Prostate gland (tissue), 2 donors: ENCODE measurements at regions not wholly inside any gene's neighbourhood (a gene's known extent, or its start where the extent isn't known, plus 50 kb on each side); places are given as distances from the start of the nearest gene placed in this dataset.

ENCODE experiments used
- DNase-seq: peaks from one replicate; pipeline ENCODE4 v3.0.0-alpha.2; 2019; ENCODE audit warnings: low spot score
- H3K27ac ChIP-seq, 2 donors: fragments of 200-600 bp; sonication (generic); 2 replicates each; pipeline ENCODE4 v1.5.1; 2017 to 2019
- H3K27me3 ChIP-seq: fragments of 200-600 bp; sonication (generic); replicated peaks from 2 replicates; pipeline ENCODE4 v1.5.1; 2019; ENCODE audit not compliant: insufficient read depth
- H3K36me3 ChIP-seq, 2 donors: fragments of 200-600 bp; sonication (generic); 1 replicate in 1 of 2; 2 replicates in 1 of 2; pipeline versions ENCODE4 v1.5.1 to v1.8.1; 2017 to 2019
- H3K4me1 ChIP-seq: fragments of 200-600 bp; sonication (generic); replicated peaks from 2 replicates; pipeline ENCODE4 v1.5.1; 2019
- H3K4me3 ChIP-seq, 2 donors: fragments of 200-600 bp; sonication (generic); 2 replicates each; pipeline ENCODE4 v1.5.1; 2017 to 2019
- H3K9me3 ChIP-seq: fragments of 200-600 bp; sonication (generic); 2 replicates; pipeline ENCODE4 v1.5.1; 2017
- POLR2A ChIP-seq: fragments of 450-650 bp; IDR thresholded peaks from one replicate; pipeline ENCODE4 v1.6.1; 2016; ENCODE audit warnings: antibody characterized with exemption, mild to moderate bottlenecking
- POLR2AphosphoS5 ChIP-seq: sonication (generic); formaldehyde crosslinking; IDR thresholded peaks from one replicate; pipeline ENCODE4 v1.6.1; 2017; ENCODE audit warnings: antibody characterized with exemption
- WGBS: methylation state at CpG from one replicate; pipeline ENCODE4 v1.1.5; 2018; 5-methylcytosine and 5-hydroxymethylcytosine counted together
- intact Hi-C: fragments of 100-400 bp; cut with DNase I; formaldehyde crosslinking; loops from one replicate; pipeline ENCODE4 v1.14.2; 2022
- TF ChIP-seq, protein P1 (sequence below), 4 experiments: fragments of 200-600 bp in 2 of 4; fragments of 450-650 bp in 2 of 4; sonication (generic) in 2 of 4; IDR thresholded peaks; 1 replicate in 3 of 4; 2 replicates in 1 of 4; pipeline ENCODE4 v1.5.1; 2016 to 2019; ENCODE audit warnings: antibody characterized with exemption in 4 of 4, mild to moderate bottlenecking in 2 of 4, moderate library complexity in 2 of 4

GRCh38 chr5:171714261-171714660 is 71.4 kb upstream of the SMIM23 start:
- Histone ChIP-seq H3K9me3 (no peaks in the 10 kb centered on the region), H3K27ac (no peak overlapping the region), H3K27me3 (no peaks in the 10 kb centered on the region), H3K4me3 (no peak overlapping the region), H3K4me1 (no peaks in the 10 kb centered on the region), H3K36me3 (no peaks in the 10 kb centered on the region)
- TF ChIP-seq POLR2A (no peak), POLR2AphosphoS5 (no peak)
- TF ChIP-seq, protein P1, sequence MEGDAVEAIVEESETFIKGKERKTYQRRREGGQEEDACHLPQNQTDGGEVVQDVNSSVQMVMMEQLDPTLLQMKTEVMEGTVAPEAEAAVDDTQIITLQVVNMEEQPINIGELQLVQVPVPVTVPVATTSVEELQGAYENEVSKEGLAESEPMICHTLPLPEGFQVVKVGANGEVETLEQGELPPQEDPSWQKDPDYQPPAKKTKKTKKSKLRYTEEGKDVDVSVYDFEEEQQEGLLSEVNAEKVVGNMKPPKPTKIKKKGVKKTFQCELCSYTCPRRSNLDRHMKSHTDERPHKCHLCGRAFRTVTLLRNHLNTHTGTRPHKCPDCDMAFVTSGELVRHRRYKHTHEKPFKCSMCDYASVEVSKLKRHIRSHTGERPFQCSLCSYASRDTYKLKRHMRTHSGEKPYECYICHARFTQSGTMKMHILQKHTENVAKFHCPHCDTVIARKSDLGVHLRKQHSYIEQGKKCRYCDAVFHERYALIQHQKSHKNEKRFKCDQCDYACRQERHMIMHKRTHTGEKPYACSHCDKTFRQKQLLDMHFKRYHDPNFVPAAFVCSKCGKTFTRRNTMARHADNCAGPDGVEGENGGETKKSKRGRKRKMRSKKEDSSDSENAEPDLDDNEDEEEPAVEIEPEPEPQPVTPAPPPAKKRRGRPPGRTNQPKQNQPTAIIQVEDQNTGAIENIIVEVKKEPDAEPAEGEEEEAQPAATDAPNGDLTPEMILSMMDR (IDR thresholded peaks at IDR 0.05), result no peak
- DNase-seq, result no peak
- intact Hi-C loops, result no loop called here
- 76% methylated on average over 2 of the region's 2 CpGs for WGBS

DNA sequence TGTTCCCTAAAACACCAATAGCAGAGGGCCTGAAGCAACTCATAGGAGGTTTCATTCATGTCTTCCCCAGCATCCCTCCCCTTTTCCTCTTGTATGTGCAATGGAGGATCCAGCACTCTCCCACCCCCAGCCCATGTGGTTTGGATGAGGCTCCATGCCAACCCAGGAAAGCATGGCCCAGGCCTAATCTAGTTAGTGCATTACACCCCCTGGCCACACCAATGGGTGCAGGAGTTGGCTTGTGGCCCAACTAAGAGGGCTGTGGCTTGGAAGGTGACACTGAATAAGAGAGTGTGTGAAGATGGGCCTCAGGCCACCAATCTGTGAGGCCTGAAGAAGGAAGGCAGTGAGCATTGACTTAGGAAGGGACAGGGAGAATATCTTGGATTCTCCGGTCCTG is 70.8 kb upstream of the SMIM23 start:
- WGBS, result 95% methylated on average over 1 of the region's 1 CpG
- TF ChIP-seq POLR2A, result no peak
- TF ChIP-seq, protein P1 (IDR thresholded peaks at IDR 0.05), result no peak
- no peak for TF ChIP-seq POLR2AphosphoS5
- no peaks in the 10 kb centered on the region for H3K4me1 ChIP-seq
- no peak overlapping the region for H3K27ac ChIP-seq
- no peak for DNase-seq
- H3K27me3 ChIP-seq, result no peaks in the 10 kb centered on the region
- no peaks in the 10 kb centered on the region for H3K9me3 ChIP-seq
- H3K4me3 ChIP-seq, result no peak overlapping the region
- no peaks in the 10 kb centered on the region for H3K36me3 ChIP-seq
- intact Hi-C loops, result no loop called here

GRCh38 chr5:171715551-171715950 is 70.1 kb upstream of the SMIM23 start:
- H3K4me1 ChIP-seq, result no peaks in the 10 kb centered on the region
- H3K27ac ChIP-seq, result no peak overlapping the region
- H3K4me3 ChIP-seq, result no peak overlapping the region
- H3K36me3 ChIP-seq, result no peaks in the 10 kb centered on the region
- 94% methylated on average over 4 of the region's 4 CpGs for WGBS
- H3K27me3 ChIP-seq, result no peaks in the 10 kb centered on the region
- DNase-seq, result no peak
- H3K9me3 ChIP-seq, result no peaks in the 10 kb centered on the region
- TF ChIP-seq POLR2A (no peak), POLR2AphosphoS5 (no peak)
- TF ChIP-seq, protein P1 (IDR thresholded peaks at IDR 0.05), result no peak
- intact Hi-C loops, result no loop called here

DNA sequence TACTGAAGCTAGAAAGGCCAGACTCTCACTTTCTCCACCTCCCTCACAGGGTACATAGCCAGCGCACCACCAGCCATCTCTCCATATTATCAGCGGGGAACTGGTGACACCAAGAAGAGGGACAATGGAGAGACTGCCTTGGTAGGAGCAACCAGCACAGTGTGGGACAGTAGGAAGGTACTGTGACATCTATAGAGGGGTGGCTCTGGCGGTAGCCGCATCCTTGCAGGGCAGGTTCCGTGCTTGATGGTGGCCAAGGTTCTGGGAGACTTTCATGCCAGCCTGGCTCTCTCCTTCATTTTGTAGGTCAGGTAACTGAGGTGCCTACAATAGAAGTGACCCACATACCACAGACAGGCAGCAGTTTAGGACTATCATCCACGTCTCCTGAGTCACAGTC is 65.5 kb upstream of the SMIM23 start:
- Histone ChIP-seq H3K36me3 (no peaks in the 10 kb centered on the region), H3K27ac (no peak overlapping the region), H3K27me3 (no peaks in the 10 kb centered on the region), H3K4me1 (no peaks in the 10 kb centered on the region), H3K4me3 (no peak overlapping the region), H3K9me3 (no peaks in the 10 kb centered on the region)
- no peak for DNase-seq
- 79% methylated on average over 6 of the region's 6 CpGs for WGBS
- intact Hi-C loops, result no loop called here
- TF ChIP-seq POLR2AphosphoS5, result no peak
- TF ChIP-seq, protein P1 (IDR thresholded peaks at IDR 0.05), result no peak
- TF ChIP-seq POLR2A, result no peak

DNA sequence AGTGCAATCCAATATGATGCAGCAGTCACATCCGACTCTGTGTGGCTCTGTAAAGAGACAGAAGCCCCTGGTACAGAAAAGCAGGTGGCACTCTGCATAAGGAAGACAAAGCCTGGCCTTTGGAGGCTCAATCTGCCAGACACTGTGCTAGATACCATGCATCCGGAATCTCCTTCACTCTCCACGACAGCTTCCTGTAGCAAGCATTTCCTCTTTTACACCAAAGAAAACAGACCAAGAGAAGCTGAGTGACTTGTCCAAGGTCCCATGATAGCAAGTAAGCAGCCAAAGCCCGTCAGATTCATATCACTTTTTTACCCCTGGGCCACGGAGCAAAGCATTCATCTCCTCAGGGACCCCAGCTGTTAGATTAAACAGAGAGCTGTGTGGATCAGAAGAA is 64.2 kb upstream of the SMIM23 start:
- H3K36me3 ChIP-seq, result no peaks in the 10 kb centered on the region
- intact Hi-C loops, result no loop called here
- H3K4me1 ChIP-seq, result no peaks in the 10 kb centered on the region
- TF ChIP-seq, protein P1 (IDR thresholded peaks at IDR 0.05), result no peak
- TF ChIP-seq POLR2A, result no peak
- TF ChIP-seq POLR2AphosphoS5, result no peak
- no peaks in the 10 kb centered on the region for H3K27me3 ChIP-seq
- H3K4me3 ChIP-seq, result no peak overlapping the region
- DNase-seq, result no peak
- H3K27ac ChIP-seq, result no peak overlapping the region
- H3K9me3 ChIP-seq, result no peaks in the 10 kb centered on the region
- 42% methylated on average over 5 of the region's 5 CpGs for WGBS
